ENCODE measurements at regions not wholly inside any gene's neighbourhood (a gene's known extent, or its start where the extent isn't known, plus 50 kb on each side); places are given as distances from the start of the nearest gene placed in this dataset.

DNA sequence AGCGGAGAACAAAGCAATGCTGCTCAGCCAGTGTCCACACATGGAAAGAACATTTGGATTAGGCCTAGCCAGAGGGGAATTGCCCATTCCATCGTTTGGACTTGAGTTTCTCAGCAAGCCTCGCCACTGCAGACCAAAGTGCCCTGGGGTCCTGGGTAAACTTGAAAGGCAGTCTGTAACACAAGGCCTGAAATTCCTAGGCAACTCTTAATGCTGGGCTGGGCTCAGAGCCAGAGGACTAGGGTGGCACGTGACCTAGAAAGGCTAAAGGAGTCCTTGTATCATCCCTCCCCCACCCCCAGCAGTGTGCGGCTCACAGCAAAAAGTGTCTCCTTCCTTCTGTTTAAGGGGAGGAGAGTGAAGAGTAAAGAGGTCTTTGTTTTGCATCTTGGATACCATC is 210.4 kb upstream of the ARX start:
- no peaks in the 10 kb centered on the region for H3K36me3 ChIP-seq
- H3K4me1 ChIP-seq (ENCODE audit: control insufficient read depth in 1 of 2, insufficient read depth in 1 of 2, low read depth in 1 of 2, low read length in 1 of 2): no peaks in the 10 kb centered on the region
- no peak overlapping the region for H3K4me3 ChIP-seq (ENCODE audit: low read depth in 1 of 2, low read length in 1 of 2)
- no peak overlapping the region for H3K27ac ChIP-seq
- H3K27me3 ChIP-seq: no peaks in the 10 kb centered on the region
- TF ChIP-seq, protein P1, sequence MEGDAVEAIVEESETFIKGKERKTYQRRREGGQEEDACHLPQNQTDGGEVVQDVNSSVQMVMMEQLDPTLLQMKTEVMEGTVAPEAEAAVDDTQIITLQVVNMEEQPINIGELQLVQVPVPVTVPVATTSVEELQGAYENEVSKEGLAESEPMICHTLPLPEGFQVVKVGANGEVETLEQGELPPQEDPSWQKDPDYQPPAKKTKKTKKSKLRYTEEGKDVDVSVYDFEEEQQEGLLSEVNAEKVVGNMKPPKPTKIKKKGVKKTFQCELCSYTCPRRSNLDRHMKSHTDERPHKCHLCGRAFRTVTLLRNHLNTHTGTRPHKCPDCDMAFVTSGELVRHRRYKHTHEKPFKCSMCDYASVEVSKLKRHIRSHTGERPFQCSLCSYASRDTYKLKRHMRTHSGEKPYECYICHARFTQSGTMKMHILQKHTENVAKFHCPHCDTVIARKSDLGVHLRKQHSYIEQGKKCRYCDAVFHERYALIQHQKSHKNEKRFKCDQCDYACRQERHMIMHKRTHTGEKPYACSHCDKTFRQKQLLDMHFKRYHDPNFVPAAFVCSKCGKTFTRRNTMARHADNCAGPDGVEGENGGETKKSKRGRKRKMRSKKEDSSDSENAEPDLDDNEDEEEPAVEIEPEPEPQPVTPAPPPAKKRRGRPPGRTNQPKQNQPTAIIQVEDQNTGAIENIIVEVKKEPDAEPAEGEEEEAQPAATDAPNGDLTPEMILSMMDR (IDR thresholded peaks at IDR 0.05): no peak
- H3K9me3 ChIP-seq: no peaks in the 10 kb centered on the region

DNA sequence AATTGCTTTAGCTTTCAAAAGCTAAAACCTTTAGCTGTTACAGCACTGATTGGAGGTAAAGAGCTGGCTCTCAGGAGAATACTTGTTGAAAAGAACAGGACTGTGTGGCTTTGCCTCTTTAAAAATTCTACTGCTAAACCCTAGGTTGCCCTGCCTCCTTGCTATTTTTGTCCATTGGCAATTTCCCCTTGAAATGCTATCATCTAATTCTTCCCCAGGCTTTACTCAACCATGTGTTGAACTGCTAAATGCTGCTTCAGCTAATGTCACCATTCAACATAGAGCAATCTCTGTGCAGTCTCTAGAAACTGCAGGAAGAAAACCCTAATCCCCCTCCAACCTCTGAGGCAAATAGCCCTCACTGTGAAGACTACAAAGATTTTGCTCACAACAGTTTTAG is 203.7 kb upstream of the ARX start:
- no peak overlapping the region for H3K27ac ChIP-seq
- TF ChIP-seq, protein P1 (IDR thresholded peaks at IDR 0.05): no peak
- H3K27me3 ChIP-seq: no peaks in the 10 kb centered on the region
- H3K36me3 ChIP-seq: no peaks in the 10 kb centered on the region
- no peaks in the 10 kb centered on the region for H3K4me1 ChIP-seq (ENCODE audit: control insufficient read depth in 1 of 2, insufficient read depth in 1 of 2, low read depth in 1 of 2, low read length in 1 of 2)
- no peak overlapping the region for H3K4me3 ChIP-seq (ENCODE audit: low read depth in 1 of 2, low read length in 1 of 2)
- no peaks in the 10 kb centered on the region for H3K9me3 ChIP-seq

DNA sequence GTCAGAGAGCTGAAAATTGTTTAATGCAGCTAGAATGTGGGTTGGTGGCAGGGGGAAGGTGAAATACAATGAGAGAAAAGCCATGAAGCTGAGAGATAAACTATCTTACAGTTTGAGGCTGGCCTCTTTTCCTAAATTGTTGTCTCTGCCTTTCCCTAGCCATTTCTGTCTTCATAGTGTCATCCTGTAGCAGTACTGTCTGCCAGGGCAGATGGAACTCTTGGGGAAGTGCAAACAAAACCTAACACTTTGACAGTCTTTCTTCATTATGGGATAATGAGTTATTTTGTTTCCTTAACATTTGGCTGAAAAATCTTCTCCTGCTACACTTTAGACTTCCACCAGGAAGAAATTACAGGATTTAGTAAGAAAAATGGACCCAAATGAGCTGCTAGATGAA is 197.8 kb upstream of the ARX start:
- Histone ChIP-seq H3K4me1 (ENCODE audit: control insufficient read depth in 1 of 2, insufficient read depth in 1 of 2, low read depth in 1 of 2, low read length in 1 of 2) (no peaks in the 10 kb centered on the region), H3K9me3 (no peaks in the 10 kb centered on the region), H3K27me3 (no peaks in the 10 kb centered on the region), H3K4me3 (ENCODE audit: low read depth in 1 of 2, low read length in 1 of 2) (no peak overlapping the region), H3K36me3 (no peaks in the 10 kb centered on the region), H3K27ac (no peak overlapping the region)
- TF ChIP-seq, protein P1 (IDR thresholded peaks at IDR 0.05): no peak

DNA sequence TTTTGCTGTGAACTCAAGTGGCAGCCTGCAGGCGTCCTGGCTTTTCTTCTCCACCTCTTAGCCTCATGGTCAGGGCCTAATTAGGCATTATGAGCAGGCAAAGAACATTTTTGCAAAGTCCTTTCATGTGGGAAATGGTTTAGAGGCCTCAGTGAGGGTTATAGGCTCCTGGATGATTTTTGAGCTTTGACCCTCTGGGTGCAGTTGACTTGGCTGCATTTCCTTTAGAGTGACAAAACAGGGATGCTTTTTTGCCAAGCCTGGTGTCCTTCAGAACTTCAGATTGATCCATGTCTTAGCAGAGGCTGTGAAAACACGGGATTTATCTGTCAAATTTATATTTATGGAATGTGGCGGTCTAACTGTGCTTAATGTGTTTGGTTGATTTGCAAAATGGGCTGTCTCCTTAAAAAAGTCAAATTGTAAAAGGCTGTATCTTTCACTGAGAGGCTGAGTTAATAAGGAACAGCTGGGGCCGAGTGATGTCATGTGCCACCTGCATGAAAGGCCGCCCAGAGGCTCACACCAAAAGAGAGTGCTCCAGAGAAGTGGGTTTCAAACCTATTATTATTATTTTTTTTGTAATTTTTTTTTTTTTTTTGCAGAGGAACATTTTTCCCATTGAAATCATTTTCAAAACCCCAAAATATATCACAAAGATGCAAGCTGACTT is 192.2 kb upstream of the ARX start:
- TF ChIP-seq, protein P1 (IDR thresholded peaks at IDR 0.05): no peak
- Histone ChIP-seq H3K36me3 (no peaks in the 10 kb centered on the region), H3K27me3 (no peaks in the 10 kb centered on the region), H3K4me3 (ENCODE audit: low read depth in 1 of 2, low read length in 1 of 2) (no peak overlapping the region), H3K27ac (no peak overlapping the region), H3K4me1 (ENCODE audit: control insufficient read depth in 1 of 2, insufficient read depth in 1 of 2, low read depth in 1 of 2, low read length in 1 of 2) (no peaks in the 10 kb centered on the region), H3K9me3 (no peaks in the 10 kb centered on the region)

DNA sequence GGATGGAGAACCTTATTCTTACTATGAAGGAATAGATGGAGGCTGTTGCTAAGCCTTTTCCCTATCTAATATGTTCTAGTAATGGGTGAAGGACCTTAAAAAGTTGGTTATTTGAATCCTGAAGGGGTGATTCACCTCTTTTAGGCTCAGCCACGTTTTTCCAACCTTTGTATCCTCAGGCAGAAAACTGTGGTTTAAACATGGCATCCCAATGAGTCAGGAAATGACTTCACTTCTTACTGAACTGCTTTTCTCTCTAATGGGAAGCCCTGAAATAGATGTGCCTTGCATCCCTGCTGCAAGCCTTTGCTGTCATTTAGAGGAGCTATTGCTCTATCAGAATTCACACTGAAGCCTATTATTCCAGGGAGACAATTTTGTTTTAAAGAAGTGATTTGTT is 191.0 kb upstream of the ARX start:
- TF ChIP-seq, protein P1 (IDR thresholded peaks at IDR 0.05): no peak
- Histone ChIP-seq H3K27me3 (no peaks in the 10 kb centered on the region), H3K27ac (no peak overlapping the region)

More for the DNA sequence above, 191.0 kb upstream of the ARX start:
- Histone ChIP-seq H3K4me1 (ENCODE audit: control insufficient read depth in 1 of 2, insufficient read depth in 1 of 2, low read depth in 1 of 2, low read length in 1 of 2) (no peaks in the 10 kb centered on the region), H3K36me3 (no peaks in the 10 kb centered on the region), H3K9me3 (no peaks in the 10 kb centered on the region), H3K4me3 (ENCODE audit: low read depth in 1 of 2, low read length in 1 of 2) (no peak overlapping the region)
